Effector memory CD8-positive, alpha-beta T cell (primary cell): ENCODE measurements at regions not wholly inside any gene's neighbourhood (a gene's known extent, or its start where the extent isn't known, plus 50 kb on each side); places are given as distances from the start of the nearest gene placed in this dataset.

ENCODE experiments used
- ATAC-seq: fragments of 150-1000 bp; cut with Tn5 transposase; replicated peaks from 2 replicates; pipeline ENCODE4 v1.10.0; 2021; ENCODE audit warnings: mild to moderate bottlenecking, moderate library complexity
- DNase-seq, 3 experiments: peaks; one replicate each; pipeline ENCODE4 v3.0.0; 2021
- H3K27ac Mint-ChIP-seq, 2 donors: one replicate each; pipeline ENCODE4 v1.8.0; 2022; ENCODE audit warnings: mild to moderate bottlenecking in 2 of 2, mixed read lengths in 2 of 2, moderate library complexity in 2 of 2
- H3K27me3 Mint-ChIP-seq, 2 donors: one replicate each; pipeline ENCODE4 v1.8.0; 2022; ENCODE audit warnings: mixed read lengths in 2 of 2
- H3K36me3 Mint-ChIP-seq: one replicate; pipeline ENCODE4 v1.8.0; 2022; ENCODE audit warnings: mild to moderate bottlenecking, moderate library complexity, mixed read lengths; ENCODE audit not compliant: insufficient read depth
- H3K4me1 Mint-ChIP-seq, 2 donors: one replicate each; pipeline ENCODE4 v1.8.0; 2022; ENCODE audit warnings: low read depth in 2 of 2, mixed read lengths in 2 of 2
- H3K4me3 Mint-ChIP-seq, 2 donors: one replicate each; pipeline ENCODE4 v1.8.0; 2022; ENCODE audit warnings: mild to moderate bottlenecking in 2 of 2, mixed read lengths in 2 of 2, moderate library complexity in 2 of 2
- H3K9me3 Mint-ChIP-seq, 2 donors: one replicate each; pipeline ENCODE4 v1.8.0; 2022; ENCODE audit warnings: mixed read lengths in 2 of 2

DNA sequence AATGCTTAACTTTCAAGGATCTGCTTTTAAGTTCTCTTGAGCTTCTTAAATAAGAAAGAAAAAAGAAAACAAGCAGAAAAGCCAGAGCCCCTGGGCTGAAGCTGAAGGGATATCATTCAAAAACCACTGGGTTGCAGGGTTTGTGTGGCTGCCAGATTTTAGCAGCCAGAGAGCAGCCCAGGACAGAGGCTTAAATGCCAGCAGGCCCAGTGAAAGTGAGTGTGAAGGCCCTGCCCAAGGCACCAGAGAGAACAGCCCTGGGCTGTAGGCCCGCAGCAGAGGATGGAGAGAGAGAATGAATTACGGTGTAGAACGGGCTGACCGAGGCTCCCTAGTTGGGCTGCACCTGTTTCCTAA is 106.3 kb upstream of the BOC start:
- ATAC-seq (no peak), DNase-seq (no peak)
- H3K36me3 Mint-ChIP-seq, result no peaks in the 10 kb centered on the region
- H3K9me3 Mint-ChIP-seq, result no peaks in the 10 kb centered on the region
- no peaks in the 10 kb centered on the region for H3K27me3 Mint-ChIP-seq
- H3K4me1 Mint-ChIP-seq, result no peaks in the 10 kb centered on the region
- H3K4me3 Mint-ChIP-seq, result no peak overlapping the region
- no peak overlapping the region for H3K27ac Mint-ChIP-seq

DNA sequence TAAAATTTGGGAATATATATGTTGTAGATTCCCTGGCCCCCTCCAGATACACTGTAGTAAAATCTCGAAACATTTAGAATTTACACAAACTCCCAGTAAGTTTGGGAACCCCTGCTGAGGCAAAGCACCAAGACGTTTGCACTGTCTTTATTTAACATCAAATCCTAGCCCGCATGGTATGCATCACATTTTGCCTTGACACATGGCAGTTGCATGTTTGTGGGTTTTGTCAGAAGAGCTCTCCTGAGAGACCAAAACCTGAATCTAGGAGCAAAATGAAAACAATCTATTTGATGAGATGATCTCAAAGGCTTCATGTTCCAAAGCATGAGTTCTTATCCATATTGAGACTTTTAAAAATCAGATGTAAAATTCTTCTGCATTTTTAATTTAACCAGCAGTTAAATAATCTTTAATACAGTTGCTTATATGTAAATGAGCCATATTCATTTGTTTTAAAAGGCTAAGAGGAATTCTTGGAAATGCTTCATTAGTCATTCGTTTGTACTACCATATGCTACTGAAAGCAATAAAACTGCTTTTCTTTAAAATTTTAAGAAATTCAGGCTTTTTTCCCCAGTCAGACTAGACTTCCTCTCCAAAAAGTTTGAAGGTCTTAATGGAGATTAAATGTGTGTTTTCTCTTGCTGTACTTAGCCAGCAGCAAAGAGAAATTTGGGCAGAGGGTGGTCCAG is 105.2 kb upstream of the BOC start:
- Mint-ChIP-seq H3K4me1 (peaks cover 4 to 6% of the 10 kb centered on the region in 2 donors), H3K36me3 (no peaks in the 10 kb centered on the region), H3K27me3 (no peaks in the 10 kb centered on the region), H3K27ac (no peak overlapping the region), H3K4me3 (no peak overlapping the region), H3K9me3 (no peaks in the 10 kb centered on the region)
- DNase-seq, result no peak
- no peak for ATAC-seq

DNA sequence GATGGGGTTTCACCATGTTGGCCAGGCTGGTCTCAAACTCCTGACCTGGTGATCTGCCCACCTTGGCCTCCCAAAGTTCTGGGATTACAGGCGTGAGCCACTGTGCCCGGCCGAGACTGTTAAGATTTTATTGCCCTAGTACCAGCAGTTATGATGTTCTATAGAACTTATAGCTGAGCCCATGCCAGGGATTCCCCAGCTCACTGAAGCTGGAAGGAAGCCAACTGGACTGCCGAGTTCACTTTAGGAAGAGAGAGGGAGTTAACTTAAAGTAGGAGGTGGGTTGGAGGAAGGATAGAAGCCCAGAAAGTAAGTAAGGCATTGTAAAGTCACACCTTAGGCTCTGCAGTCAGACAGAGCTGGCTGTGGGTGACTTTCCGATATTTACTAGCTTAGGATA is 101.1 kb upstream of the BOC start:
- DNase-seq (no peak), ATAC-seq (no peak)
- no peaks in the 10 kb centered on the region for H3K36me3 Mint-ChIP-seq
- H3K27me3 Mint-ChIP-seq, result no peaks in the 10 kb centered on the region
- no peaks in the 10 kb centered on the region for H3K9me3 Mint-ChIP-seq
- no peak overlapping the region for H3K4me3 Mint-ChIP-seq
- peaks cover 8 to 11% of the 10 kb centered on the region in 2 donors for H3K4me1 Mint-ChIP-seq
- no peak overlapping the region for H3K27ac Mint-ChIP-seq

DNA sequence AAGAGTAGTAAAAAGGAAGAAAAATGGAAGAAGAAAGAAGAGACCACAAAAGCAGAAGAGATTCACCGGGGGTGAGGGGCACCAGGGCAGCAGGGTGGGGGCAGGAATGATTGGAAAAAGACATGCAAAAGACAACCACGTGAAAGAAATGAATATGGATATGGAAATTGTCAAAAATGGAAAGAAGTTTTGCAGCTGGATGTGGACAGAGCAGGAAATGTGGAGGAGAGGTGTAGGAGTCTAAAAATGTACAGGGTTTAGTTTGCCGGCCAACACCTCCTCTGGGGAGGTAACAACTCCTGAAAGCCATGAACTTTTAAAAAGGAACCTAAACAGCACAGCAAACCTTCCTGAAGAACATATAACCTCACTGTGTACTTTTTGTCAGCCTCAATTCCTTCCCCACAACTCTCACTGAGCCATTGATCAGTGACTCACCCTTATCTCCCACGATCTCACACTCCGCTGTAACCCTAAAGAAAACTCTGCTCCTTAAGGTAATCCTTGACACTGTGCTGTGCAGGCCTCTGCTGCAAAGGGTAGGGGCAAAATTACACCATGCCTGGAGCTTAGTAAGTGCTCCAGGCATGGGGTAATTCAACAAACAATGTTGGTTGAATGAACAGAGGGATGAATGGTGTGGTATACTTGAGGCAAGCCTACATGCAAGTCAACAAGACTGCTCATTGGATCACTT is 100.2 kb upstream of the BOC start:
- H3K27ac Mint-ChIP-seq, result peak overlapping the region in 1 of 2 donors; percentile 7
- ATAC-seq, result peak; percentile 78
- peak in 1 of 3 experiments; percentile 2 for DNase-seq

DNA sequence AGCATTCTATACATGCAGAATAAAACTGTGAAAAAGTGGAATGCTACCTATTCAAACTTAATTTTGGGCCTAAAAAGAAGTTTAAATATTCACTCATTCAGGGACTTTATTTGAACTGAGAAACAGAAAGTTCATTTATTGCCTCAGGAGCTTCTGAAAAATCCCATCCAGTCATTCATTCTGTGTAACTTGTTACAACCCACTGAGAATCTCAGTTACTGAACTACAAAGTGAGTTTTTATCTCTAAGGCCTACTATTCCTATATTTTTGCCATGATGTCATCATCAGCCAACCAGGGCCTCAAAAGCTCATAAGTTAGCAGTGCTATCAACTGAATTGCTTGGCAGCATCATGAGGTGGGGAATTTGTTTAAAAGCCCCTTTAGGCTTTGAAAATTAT is 98.0 kb upstream of the BOC start:
- ATAC-seq (no peak), DNase-seq (no peak)
- no peak overlapping the region for H3K4me3 Mint-ChIP-seq
- H3K27me3 Mint-ChIP-seq, result no peaks in the 10 kb centered on the region
- no peak overlapping the region for H3K27ac Mint-ChIP-seq
- no peaks in the 10 kb centered on the region for H3K9me3 Mint-ChIP-seq
- peaks cover 8 to 11% of the 10 kb centered on the region in 2 donors for H3K4me1 Mint-ChIP-seq
- no peaks in the 10 kb centered on the region for H3K36me3 Mint-ChIP-seq

More for the DNA sequence above, 100.2 kb upstream of the BOC start:
- H3K9me3 Mint-ChIP-seq, result no peaks in the 10 kb centered on the region
- H3K4me1 Mint-ChIP-seq, result peaks cover 8 to 11% of the 10 kb centered on the region in 2 donors
- H3K27me3 Mint-ChIP-seq, result no peaks in the 10 kb centered on the region
- H3K4me3 Mint-ChIP-seq, result no peak overlapping the region
- H3K36me3 Mint-ChIP-seq, result no peaks in the 10 kb centered on the region

DNA sequence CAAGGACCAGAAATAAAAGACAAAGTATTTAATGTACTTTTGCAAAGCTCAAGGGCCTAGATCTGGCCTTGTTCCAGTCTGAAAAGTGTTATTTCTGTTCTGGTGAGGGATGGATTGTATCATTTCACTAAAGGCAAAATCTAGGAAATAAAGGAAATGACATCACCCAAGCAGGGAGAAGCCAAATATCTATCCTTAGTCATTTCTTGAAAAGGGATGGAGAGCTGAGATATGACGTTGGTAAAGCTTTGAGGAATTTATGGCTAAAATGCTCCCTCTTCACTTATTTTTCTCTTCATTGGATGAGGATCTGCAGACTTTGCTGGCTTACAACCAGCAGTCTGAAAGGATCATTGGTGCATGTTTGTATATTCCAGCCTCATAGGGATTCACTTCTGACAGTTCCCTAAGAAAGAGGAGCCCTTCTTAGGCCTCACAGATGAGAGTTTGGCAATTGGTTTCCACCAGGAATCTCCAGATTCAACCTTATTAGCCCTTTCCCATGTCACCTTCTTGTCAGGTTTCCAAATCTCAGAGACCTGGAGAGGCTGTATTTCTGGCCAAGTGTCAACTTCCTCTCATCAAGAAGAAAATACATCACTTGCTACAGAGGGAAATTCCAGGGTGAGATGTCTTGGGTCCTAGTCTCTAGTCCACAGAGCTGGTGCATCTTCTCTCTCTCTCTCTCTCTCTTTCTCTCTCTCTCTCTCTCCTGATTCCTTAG is 93.7 kb upstream of the BOC start:
- DNase-seq (no peak), ATAC-seq (no peak)
- no peaks in the 10 kb centered on the region for H3K36me3 Mint-ChIP-seq
- H3K4me3 Mint-ChIP-seq, result no peak overlapping the region
- H3K27ac Mint-ChIP-seq, result no peak overlapping the region
- H3K9me3 Mint-ChIP-seq, result no peaks in the 10 kb centered on the region
- H3K4me1 Mint-ChIP-seq, result no peaks in the 10 kb centered on the region
- H3K27me3 Mint-ChIP-seq, result no peaks in the 10 kb centered on the region

DNA sequence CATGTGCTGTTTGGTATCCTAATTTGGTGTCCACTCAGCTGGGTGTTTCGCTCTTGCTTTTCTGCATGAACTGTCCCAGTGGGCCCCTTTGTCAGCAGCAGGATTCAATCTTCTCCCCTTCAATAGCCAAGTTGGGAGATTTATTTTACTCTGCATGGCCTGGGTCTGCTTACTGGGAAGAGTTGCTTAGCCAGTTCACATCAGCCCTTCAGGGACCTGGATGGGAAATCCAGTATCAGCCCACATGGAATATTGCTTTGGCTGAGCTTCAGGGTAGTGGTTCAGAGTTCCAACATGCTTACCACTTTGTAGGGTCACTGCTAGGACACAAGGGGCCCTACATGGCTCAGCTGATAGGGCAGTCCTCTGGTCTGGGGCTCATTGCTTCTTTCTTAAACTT is 93.0 kb upstream of the BOC start:
- H3K27ac Mint-ChIP-seq, result no peak overlapping the region
- no peaks in the 10 kb centered on the region for H3K27me3 Mint-ChIP-seq
- no peak overlapping the region for H3K4me3 Mint-ChIP-seq
- H3K4me1 Mint-ChIP-seq, result no peaks in the 10 kb centered on the region
- DNase-seq (no peak), ATAC-seq (no peak)
- H3K9me3 Mint-ChIP-seq, result no peaks in the 10 kb centered on the region
- no peaks in the 10 kb centered on the region for H3K36me3 Mint-ChIP-seq

DNA sequence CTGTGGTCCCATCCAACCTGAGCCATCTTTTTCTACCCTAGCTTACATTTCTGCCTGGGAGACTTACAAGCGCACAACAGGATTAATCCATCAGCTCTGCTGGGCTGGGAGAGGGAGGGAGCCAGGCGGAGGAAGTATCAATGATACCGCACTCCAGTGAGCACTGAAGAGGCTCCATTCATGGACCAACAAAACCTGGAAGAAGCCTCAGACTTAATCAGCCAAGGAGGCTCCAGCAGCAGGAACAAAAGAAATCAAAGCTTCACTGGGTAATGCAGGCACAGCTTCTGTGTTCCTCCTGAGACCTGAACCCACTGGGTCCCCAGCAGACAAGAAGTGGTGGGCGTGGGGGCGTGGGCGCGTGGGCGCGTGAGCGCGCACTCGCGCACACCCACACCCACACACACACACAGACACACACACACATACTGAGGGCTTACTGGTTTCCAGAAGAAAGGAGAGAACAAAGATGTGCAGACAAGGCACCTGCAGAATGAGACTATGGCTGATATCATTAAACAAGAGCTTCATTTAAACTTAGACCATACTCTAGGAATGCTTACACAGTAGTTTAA is 87.0 kb upstream of the BOC start:
- no peak overlapping the region for H3K27ac Mint-ChIP-seq
- H3K4me1 Mint-ChIP-seq, result no peaks in the 10 kb centered on the region
- H3K36me3 Mint-ChIP-seq, result peaks cover 3% of the 10 kb centered on the region
- H3K4me3 Mint-ChIP-seq, result no peak overlapping the region
- no peaks in the 10 kb centered on the region for H3K27me3 Mint-ChIP-seq
- no peak for DNase-seq
- ATAC-seq, result no peak
- H3K9me3 Mint-ChIP-seq, result no peaks in the 10 kb centered on the region

DNA sequence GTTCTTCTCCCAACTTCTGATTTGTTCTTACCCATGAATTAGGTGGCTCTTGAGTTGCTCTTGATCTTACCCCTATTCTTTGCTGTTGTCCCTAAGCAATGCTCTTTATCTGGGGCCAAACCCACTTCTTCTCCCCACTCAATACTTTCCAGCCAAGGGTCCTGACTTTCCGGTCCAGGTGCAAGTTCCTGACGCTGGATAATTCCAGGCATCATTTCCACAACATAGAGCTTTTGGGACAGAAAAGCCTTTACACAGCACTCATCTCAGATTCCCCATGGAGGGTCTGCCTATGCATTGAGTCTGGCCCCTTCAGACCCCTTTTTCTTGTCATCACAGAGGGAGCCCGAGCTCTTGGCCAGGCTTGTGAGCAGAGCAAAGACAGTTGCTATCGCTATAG is 85.4 kb upstream of the BOC start:
- H3K9me3 Mint-ChIP-seq, result no peaks in the 10 kb centered on the region
- ATAC-seq, result no peak
- no peak overlapping the region for H3K4me3 Mint-ChIP-seq
- DNase-seq, result no peak
- H3K4me1 Mint-ChIP-seq, result no peaks in the 10 kb centered on the region
- peaks cover 3% of the 10 kb centered on the region for H3K36me3 Mint-ChIP-seq
- no peaks in the 10 kb centered on the region for H3K27me3 Mint-ChIP-seq
- no peak overlapping the region for H3K27ac Mint-ChIP-seq

DNA sequence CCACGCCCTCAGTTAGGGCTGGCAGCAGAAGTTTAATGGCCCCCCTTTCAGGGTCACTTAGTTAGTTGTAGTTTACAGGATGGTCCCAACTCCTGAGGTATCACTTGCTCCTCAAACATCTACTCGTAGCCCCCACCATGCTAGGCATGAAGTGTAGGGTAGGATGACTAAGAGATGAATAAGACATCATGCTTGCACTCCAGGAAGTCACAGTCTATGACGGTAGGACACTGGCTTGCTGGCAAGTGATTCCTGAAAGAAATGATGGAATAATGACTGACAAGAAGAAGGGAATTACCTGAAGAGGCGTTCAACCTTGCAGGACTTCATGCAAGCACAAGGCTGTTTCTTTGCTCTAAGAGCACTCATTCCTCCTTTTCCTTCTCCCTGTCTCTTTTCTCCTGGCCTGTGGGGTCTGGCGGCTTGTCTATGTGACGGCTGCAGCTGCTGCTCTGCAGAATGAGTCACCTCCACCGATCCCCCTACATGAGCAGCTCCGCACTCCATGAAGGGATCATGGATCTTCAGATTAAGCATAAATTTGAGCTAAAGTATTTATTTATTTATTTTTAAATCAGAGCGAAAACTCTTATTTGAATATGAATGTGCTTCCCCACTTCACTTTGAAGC is 82.9 kb upstream of the BOC start:
- H3K27ac Mint-ChIP-seq, result peak overlapping the region in 1 of 2 donors; percentile 59

DNA sequence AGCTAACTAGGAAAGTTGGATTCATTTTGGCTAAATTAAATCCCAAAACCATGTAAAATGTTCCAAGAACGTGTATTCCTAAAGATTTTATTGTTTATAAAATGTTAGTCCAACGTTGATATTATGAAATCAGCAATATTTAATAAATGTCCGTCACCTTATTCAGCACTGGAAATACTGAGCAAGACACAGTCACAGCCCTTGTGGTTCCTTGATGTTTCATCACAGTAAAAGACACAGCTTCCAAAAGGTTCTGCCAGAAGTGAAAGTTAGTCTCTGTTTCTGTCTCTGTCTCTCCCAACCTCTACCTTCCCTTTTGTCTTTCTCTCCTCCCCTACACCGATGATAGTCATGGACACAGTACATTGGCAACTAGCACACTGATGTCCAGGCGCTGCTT is 82.2 kb upstream of the BOC start:
- no peaks in the 10 kb centered on the region for H3K27me3 Mint-ChIP-seq
- H3K9me3 Mint-ChIP-seq, result no peaks in the 10 kb centered on the region
- no peak for ATAC-seq
- H3K36me3 Mint-ChIP-seq, result peaks cover 3% of the 10 kb centered on the region
- DNase-seq, result no peak
- H3K27ac Mint-ChIP-seq, result no peak overlapping the region
- no peak overlapping the region for H3K4me3 Mint-ChIP-seq
- H3K4me1 Mint-ChIP-seq, result no peaks in the 10 kb centered on the region

More for the DNA sequence above, 82.9 kb upstream of the BOC start:
- Mint-ChIP-seq H3K4me3 (no peak overlapping the region), H3K27me3 (no peaks in the 10 kb centered on the region), H3K36me3 (peaks cover 3% of the 10 kb centered on the region), H3K9me3 (no peaks in the 10 kb centered on the region), H3K4me1 (no peaks in the 10 kb centered on the region)
- no peak for DNase-seq
- ATAC-seq, result no peak

DNA sequence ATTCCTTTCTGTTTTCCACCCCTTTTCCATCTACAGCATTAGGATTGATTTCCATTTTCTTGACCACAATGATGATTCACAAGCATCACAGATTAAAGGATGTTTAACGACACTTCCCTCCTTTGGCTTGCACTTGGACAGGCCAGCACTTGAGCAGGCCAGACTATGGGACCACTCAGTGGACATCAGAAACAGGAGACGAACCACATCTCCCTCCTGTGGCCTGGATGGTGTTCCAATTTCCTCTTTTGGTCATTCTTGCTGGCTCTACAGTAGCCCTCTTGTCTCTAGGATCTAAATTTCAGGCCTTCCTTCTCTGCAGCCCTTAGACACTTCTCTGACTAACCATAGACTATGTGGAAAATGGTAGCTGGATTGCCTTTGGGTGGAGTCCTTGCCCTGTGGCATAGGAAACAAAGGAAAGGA is 78.8 kb upstream of the BOC start:
- no peak overlapping the region for H3K27ac Mint-ChIP-seq
- ATAC-seq (no peak), DNase-seq (no peak)
- no peaks in the 10 kb centered on the region for H3K9me3 Mint-ChIP-seq
- H3K36me3 Mint-ChIP-seq, result peaks cover 2% of the 10 kb centered on the region
- no peak overlapping the region for H3K4me3 Mint-ChIP-seq
- no peaks in the 10 kb centered on the region for H3K4me1 Mint-ChIP-seq
- H3K27me3 Mint-ChIP-seq, result no peaks in the 10 kb centered on the region

DNA sequence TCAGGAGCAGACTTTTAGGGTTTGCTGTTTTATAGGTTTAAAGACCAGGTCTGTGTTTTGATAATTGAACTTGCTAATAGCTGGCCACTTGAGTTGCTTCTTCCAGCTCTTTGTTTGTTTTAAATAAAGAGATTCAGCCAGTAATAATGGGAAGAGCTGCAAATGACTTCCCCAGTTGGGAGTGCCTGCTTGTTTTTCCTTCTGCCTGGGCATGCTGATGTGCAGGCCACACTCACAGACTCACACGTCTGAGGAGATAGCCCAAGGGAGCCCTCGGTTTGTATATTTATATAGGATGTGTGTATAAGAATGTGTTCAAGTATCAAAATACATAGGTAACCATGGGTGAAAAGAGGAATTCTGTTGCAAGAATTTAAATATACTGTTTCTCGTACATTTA is 78.2 kb upstream of the BOC start:
- no peak overlapping the region for H3K4me3 Mint-ChIP-seq
- H3K27ac Mint-ChIP-seq, result no peak overlapping the region
- H3K4me1 Mint-ChIP-seq, result no peaks in the 10 kb centered on the region
- H3K36me3 Mint-ChIP-seq, result no peaks in the 10 kb centered on the region
- no peak for DNase-seq
- H3K9me3 Mint-ChIP-seq, result no peaks in the 10 kb centered on the region
- H3K27me3 Mint-ChIP-seq, result no peaks in the 10 kb centered on the region
- no peak for ATAC-seq
